Transverse colon (tissue), 4 donors: ENCODE measurements at regions not wholly inside any gene's neighbourhood (a gene's known extent, or its start where the extent isn't known, plus 50 kb on each side); places are given as distances from the start of the nearest gene placed in this dataset.

Experiments
- CTCF ChIP-seq, 5 experiments: fragments of 200-600 bp in 3 of 5; fragments of 450-650 bp in 2 of 5; sonication (generic) in 3 of 5; IDR thresholded peaks; 1 replicate in 2 of 5; 2 replicates in 3 of 5; pipeline ENCODE4 v1.5.1; 2016 to 2017; ENCODE audit warnings: antibody characterized with exemption in 5 of 5, inconsistent platforms in 3 of 5, mild to moderate bottlenecking in 2 of 5, moderate library complexity in 1 of 5
- EP300 ChIP-seq: sonication (generic); formaldehyde crosslinking; IDR thresholded peaks from one replicate; pipeline ENCODE4 v1.6.1; 2017; ENCODE audit warnings: antibody characterized with exemption, low read depth
- POLR2AphosphoS5 ChIP-seq, 3 donors: sonication (generic); formaldehyde crosslinking; IDR thresholded peaks; one replicate each; pipeline ENCODE4 v1.6.1; 2016; ENCODE audit warnings: antibody characterized with exemption in 3 of 3

GRCh38 chr17:6923385-6923784 lies 72.5 kb upstream of the ALOX12 start:
- no peak for TF ChIP-seq CTCF (IDR thresholded peaks at IDR 0.05)
- TF ChIP-seq EP300: no peak
- no peak for TF ChIP-seq POLR2AphosphoS5 (IDR thresholded peaks at IDR 0.05)
